GM19397 (cell line): ENCODE measurements at regions not wholly inside any gene's neighbourhood (a gene's known extent, or its start where the extent isn't known, plus 50 kb on each side); places are given as distances from the start of the nearest gene placed in this dataset.
"Not testable (repeated sequence)": the region's sequence is repeated elsewhere in the genome, so short reads cannot be mapped to it uniquely, and the experiment has no call there.

Source experiments
- ATAC-seq: cut with Tn5 transposase; IDR thresholded peaks from one replicate; pipeline ENCODE4 v1.9.1; 2021; ENCODE audit warnings: mild to moderate bottlenecking, moderate library complexity; ENCODE audit not compliant: unreplicated experiment

- ATAC-seq, result no peak
Measured at GRCh38 chr21:23858878-23859277, 1748.4 kb downstream of the MRPL39 start.

DNA sequence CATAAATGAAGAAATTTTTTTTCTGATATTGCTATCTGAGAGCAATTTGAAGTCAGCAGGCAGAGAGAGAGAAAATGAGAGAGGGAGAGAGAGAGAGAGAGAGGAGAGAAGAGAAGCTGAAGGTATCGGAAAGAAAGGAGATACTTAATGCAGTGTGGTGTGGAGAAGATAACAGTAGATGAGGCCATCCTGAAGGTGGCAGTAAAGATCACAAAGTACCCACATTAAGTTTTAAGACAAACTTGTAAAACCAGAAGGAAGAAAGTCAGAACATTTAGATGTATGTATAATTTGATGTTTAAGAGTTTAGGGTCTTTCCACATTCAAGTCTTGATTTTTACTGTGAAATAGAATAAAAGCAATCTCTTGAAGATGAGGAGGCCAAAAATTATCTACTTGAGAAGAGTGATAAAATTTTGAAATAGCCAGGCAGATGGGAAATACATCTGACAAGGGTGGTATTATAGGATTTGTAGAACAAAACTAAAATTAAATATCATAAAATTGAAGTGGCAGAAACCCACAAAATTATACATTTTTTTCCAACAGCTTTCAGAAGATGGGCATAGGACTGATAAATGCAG is 1753.4 kb downstream of the MRPL39 start:
- ATAC-seq, result no peak

DNA sequence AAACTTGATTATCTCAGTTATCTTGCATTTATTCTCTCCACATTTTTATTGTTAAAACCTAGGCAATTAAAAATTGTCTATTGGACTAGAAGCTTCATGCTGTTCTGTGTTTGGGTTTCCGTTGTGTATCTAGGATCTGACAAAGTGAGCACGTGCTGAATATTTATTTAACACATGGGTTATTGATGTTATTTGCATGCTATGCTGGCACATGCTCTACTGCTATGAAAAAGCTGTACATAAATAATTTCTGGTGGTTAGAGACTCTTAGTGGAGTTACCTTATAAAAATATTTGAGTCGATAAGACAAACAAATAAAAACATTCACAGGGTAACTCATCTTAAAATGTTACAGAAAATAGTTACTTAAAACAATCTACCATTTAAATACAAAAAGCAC is 1769.7 kb downstream of the MRPL39 start:
- no peak for ATAC-seq

DNA sequence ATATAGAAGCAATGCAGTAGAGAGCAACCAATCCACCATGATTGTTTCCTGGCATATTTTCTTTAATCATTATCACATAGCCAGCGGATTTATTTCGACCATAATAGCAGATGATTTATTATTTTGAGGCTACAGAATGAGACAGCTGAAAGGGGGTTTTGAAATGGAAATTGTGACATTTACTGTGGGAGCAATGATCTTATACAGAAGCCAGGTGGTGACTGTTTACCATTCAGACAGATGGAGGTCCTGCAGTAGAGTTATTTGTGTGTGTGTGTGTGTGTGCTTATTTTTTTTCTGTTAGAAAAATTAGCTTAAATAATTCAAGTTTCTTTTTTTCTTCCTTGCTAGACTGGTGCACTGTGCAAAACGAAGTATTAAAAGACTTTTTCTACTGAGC is 1784.5 kb downstream of the MRPL39 start:
- no peak for ATAC-seq

DNA sequence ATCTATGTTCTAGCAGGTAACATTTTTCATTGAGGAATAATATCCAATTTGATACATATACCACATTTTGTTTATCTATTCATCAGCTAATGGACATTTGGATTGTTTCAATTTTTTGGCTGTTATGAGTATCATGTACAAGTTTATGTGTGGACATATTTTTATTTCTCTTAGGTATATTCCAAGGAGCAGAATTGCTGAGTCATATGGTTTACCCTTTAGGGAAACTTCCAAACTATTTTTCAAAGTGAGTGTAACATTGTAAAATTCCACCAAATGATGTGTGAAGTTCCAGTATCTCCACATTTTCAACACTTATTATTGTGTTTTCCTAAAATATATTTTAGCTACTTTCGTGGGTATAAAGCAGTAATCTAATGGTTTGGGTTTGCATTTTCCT is 1789.9 kb downstream of the MRPL39 start:
- ATAC-seq, result no peak

GRCh38 chr21:23812485-23812884 is 1794.8 kb downstream of the MRPL39 start:
- ATAC-seq, result no peak

- ATAC-seq, result no peak
Measured at GRCh38 chr21:23811805-23812204, 1795.5 kb downstream of the MRPL39 start.

DNA sequence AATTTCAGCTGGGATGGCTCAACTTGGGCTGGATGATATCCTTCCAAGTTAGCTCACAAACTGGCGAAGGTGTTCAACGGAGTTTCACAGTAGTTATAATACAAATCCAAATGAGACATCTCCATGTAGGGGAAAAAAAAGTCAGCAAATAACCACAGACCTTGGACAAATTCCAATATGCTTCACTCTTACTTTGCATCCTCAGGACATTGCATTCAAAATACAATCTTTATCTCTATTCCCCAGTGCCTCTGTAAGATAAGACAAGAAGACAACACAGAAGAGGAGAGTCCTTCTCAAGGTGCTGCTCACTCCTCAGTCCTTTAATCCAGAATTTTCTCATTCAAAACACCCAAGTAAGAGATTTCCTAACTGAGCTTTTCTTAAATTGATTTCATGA is 1797.7 kb downstream of the MRPL39 start:
- ATAC-seq, result no peak

- ATAC-seq, result not testable (repeated sequence)
Measured at GRCh38 chr21:23806966-23807548, 1800.2 kb downstream of the MRPL39 start.

DNA sequence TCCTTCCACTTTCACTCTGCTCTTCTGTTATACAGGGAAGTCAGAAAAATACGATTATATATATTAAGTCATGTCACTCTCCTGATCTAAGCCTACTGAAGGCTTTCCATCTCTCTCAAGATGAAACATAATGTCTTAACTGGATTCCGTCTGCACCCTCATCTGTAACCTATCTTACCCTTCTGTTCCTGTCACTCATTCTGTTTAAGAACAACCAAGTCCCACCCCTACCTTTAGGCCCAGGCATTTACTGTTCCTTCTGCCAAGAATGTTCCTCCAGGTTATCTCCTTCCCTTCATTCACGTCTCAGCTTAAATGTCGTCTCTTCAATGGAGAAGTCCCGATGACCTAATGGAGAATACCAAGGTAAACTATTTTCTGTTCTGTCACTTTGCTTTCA is 1802.4 kb downstream of the MRPL39 start:
- ATAC-seq, result no peak

- ATAC-seq, result no peak
Measured at GRCh38 chr21:23801292-23801691, 1806.0 kb downstream of the MRPL39 start.

DNA sequence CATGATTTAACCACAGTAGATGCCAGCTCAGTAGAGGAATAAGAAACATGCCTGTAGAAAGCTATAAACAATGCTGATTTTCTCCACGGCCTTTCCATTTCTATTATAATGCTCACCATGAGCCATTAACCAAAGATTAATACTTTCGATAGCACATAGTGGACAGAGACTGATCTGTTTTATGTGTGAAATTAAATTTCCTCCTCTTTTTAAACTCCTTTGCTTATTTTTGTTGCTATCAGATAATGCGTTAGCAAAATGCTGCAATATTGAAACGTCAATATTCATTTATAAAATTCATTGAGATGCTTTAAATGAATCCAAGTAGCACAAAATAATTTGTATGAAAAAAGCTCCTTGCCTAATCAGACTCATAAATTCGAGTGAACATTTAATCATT is 1807.9 kb downstream of the MRPL39 start:
- ATAC-seq, result no peak

DNA sequence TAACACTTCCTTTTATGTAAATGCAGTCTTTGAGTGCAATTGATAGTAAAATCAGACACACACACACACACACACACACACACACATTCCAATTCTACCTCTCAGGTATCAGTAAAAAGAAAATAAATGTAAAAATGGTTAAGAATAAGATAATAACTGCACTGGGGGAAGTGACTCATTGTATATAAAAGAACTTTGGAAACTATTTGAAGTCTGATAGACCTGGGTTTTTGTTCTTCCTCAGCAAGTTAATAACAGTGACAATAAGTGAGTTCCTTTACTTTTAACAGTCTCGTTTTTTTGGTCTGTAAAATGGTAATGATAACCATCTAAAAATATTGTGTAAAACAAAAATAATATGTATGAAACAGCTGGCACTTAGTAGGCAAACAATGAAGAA is 1815.0 kb downstream of the MRPL39 start:
- no peak for ATAC-seq

- ATAC-seq, result no peak
Measured at GRCh38 chr21:23789864-23790263, 1817.4 kb downstream of the MRPL39 start.

- no peak for ATAC-seq
Measured at GRCh38 chr21:23780326-23780725, 1827.0 kb downstream of the MRPL39 start.

- ATAC-seq, result no peak
Measured at GRCh38 chr21:23743821-23744220, 1863.5 kb downstream of the MRPL39 start.

DNA sequence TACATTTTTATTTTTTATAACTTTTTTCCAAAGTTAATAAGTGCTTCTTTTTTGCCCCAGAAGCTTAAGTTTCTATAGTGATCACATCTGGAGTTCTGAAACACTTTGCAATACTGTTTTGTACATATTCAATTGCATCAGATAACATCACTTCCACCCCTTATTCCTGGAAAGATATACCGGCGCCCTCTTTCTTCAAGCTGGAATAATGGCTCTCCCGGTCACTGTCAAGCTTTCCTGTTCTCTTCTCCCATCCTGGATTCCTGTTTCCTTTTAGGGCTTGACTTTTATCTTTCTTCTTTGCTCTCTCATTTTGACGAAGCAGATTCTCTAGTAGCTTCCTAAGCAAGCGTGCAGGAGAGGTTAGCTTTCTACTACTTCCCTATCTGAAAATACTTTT is 1866.8 kb downstream of the MRPL39 start:
- ATAC-seq, result no peak

DNA sequence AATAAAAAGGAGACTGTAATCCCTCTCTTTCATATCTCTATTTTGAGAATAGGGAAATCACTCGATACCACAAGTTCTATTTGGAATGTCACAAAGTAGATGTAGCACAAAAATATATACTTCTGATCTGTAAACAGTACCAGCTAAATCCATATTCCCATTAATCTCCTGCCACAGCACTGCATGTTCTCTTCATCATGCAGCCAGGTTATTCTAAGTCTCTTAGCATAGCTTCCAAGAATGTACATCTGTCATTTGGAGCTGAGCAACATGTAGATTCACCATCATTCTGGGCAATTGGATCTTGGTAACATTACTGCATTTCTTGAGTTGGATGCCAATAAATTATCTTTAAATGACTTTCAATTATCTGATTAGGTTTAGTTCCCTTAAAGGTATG is 1874.5 kb downstream of the MRPL39 start:
- no peak for ATAC-seq

GRCh38 chr21:23729331-23729730 is 1878.0 kb downstream of the MRPL39 start:
- ATAC-seq, result no peak

DNA sequence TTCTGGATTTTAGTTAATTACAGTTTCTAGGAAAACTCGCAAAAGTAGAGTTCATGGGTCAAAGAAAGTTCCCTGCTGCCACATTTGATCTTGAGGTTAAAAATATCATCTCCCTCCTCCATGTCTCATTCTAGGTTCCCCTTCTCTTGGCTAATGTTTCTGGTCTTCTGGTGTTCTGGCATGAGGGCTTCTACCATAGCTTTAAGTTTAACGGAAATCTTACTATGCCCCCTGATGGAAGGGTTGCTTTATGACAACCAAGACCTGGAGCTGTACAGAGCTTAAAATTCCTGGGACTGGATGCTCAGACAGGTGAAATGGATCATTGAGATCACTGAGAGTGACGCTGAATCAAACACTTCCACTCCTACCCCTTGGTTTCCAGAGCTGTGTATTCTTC is 1881.7 kb downstream of the MRPL39 start:
- ATAC-seq, result no peak

DNA sequence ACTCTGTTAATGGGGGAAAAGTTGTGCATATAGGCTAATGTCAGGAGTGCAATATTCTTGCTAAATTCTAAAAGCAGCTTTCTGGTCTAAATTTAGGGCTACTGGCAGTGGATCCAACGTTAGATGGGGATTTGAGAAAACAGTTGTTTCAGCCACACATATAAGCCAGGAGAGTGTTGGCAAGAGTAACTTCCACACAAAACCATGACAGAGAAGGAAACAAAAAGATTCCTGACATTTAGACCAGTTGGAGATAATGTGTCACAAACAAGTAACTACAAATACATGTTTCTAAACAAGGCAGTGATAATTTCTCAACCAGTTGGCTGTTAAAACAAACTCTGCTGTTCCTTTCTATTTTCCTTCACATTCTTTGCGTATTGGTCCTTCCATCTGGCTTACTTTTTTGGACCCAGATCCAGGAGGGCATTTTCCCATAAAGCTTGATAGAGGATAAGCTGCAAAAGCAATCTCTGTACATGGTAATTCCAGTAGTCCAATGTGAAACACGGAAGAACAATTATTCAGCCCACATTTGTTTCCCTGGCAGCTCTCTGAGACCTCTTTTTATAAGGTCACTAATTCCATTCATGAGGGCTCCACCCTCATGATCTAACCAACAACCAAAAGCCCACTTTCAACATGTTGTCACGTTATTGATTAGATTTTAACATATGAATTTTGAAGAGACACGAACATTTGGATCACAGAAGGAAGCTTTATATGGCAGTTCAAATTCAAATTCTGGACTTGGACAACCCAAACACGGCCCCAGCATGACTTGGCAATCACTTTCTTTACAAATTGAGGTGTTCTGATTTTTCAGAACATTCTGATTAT is 1888.6 kb downstream of the MRPL39 start:
- no peak for ATAC-seq

- no peak for ATAC-seq
Measured at GRCh38 chr21:23712166-23712565, 1895.1 kb downstream of the MRPL39 start.
